ENCODE measurements at regions not wholly inside any gene's neighbourhood (a gene's known extent, or its start where the extent isn't known, plus 50 kb on each side); places are given as distances from the start of the nearest gene placed in this dataset.

DNA sequence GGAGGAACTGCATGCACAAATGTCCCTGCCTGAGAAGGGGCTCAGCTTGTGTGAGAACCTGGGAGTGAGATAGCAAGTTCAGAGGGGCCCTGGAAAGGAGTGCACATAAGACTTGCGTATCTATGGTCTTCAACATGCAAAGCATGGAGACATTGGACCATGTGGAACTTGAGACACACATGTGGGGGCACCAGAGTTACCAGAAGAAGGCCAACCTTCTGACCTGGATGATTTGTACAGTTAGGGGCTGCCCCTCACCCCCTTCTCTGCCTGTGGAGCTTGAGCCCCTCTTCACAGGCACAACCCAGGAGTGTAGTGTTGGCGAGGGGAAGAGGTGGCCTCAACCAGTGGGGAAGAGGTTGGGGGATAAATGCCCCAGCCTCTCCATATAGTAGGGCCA, 165.0 kb upstream of the ARL4C start:
- Mint-ChIP-seq H3K9me3 (ENCODE audit: unreplicated experiment) (peaks cover 27% of the 10 kb centered on the region), H3K4me3 (ENCODE audit: unreplicated experiment) (no peak overlapping the region), H3K27ac (ENCODE audit: unreplicated experiment) (no peak overlapping the region), H3K27me3 (ENCODE audit: insufficient read depth, unreplicated experiment) (no peaks in the 10 kb centered on the region), H3K36me3 (ENCODE audit: insufficient read depth, unreplicated experiment) (no peaks in the 10 kb centered on the region), H3K4me1 (ENCODE audit: low read depth, unreplicated experiment) (no peaks in the 10 kb centered on the region)
- no peaks in the 10 kb centered on the region for H3K9me3 ChIP-seq
- CTCF ChIA-PET: no interaction called here
- TF ChIP-seq CTCF (IDR thresholded peaks at IDR 0.05; ENCODE audit: insufficient read depth in 1 of 2, low read depth in 1 of 2, low read length in 1 of 2, severe bottlenecking in 1 of 2, unreplicated experiment in 1 of 2): no peak
- DNase-seq: no peak
- intact Hi-C loops (cut with micrococcal nuclease; ENCODE audit: unreplicated experiment): no loop called here
- POLR2A ChIA-PET: no interaction called here
- no peaks in the 10 kb centered on the region for H3K4me1 ChIP-seq
- no TSS peak for BruUV-seq (replicated peaks)
- no peaks in the 10 kb centered on the region for H3K36me3 ChIP-seq (ENCODE audit: control insufficient read depth, insufficient read depth, low read length)
- H3K4me3 ChIP-seq (ENCODE audit: low read depth, low read length): no peak overlapping the region
- no peaks in the 10 kb centered on the region for H3K27me3 ChIP-seq (replicated peaks; ENCODE audit: control insufficient read depth, insufficient read depth, low read length)

- Mint-ChIP-seq H3K4me1 (ENCODE audit: low read depth, unreplicated experiment) (no peaks in the 10 kb centered on the region), H3K27me3 (ENCODE audit: insufficient read depth, unreplicated experiment) (no peaks in the 10 kb centered on the region), H3K4me3 (ENCODE audit: unreplicated experiment) (no peak overlapping the region), H3K27ac (ENCODE audit: unreplicated experiment) (no peak overlapping the region), H3K36me3 (ENCODE audit: insufficient read depth, unreplicated experiment) (no peaks in the 10 kb centered on the region), H3K9me3 (ENCODE audit: unreplicated experiment) (peaks cover 24% of the 10 kb centered on the region)
- ChIA-PET POLR2A (no interaction called here), CTCF (no interaction called here)
- H3K4me1 ChIP-seq: no peaks in the 10 kb centered on the region
- BruUV-seq (replicated peaks): no TSS peak
- no peak for DNase-seq
- no peak for TF ChIP-seq CTCF (IDR thresholded peaks at IDR 0.05; ENCODE audit: insufficient read depth in 1 of 2, low read depth in 1 of 2, low read length in 1 of 2, severe bottlenecking in 1 of 2, unreplicated experiment in 1 of 2)
- no peaks in the 10 kb centered on the region for H3K9me3 ChIP-seq
- no peak overlapping the region for H3K4me3 ChIP-seq (ENCODE audit: low read depth, low read length)
- H3K27me3 ChIP-seq (replicated peaks; ENCODE audit: control insufficient read depth, insufficient read depth, low read length): no peaks in the 10 kb centered on the region
- intact Hi-C loops (cut with micrococcal nuclease; ENCODE audit: unreplicated experiment): no loop called here
- no peaks in the 10 kb centered on the region for H3K36me3 ChIP-seq (ENCODE audit: control insufficient read depth, insufficient read depth, low read length)
Measured at GRCh38 chr2:234661175-234661574, 164.3 kb upstream of the ARL4C start.

DNA sequence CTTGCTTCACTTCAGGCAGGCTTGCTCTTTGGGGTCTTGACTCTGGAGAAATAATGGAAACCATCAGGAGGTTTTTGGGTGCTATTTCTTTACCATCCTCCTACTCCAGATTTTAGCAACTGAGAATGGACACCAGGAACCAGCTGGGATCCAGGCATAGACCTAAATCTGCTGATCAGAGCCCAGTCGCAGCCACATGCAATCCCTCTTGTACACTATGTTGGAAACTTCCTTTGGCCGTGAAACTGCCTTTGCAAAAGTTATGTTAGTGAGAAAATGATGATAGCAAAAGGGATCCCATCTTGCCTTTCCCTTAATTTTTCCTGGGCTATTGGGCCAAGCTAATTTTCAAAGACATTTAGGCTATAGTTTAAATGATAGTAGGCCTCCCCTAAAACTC, 158.8 kb upstream of the ARL4C start:
- Mint-ChIP-seq H3K4me1 (ENCODE audit: low read depth, unreplicated experiment) (no peaks in the 10 kb centered on the region), H3K4me3 (ENCODE audit: unreplicated experiment) (no peak overlapping the region), H3K9me3 (ENCODE audit: unreplicated experiment) (peaks cover 9% of the 10 kb centered on the region), H3K36me3 (ENCODE audit: insufficient read depth, unreplicated experiment) (no peaks in the 10 kb centered on the region), H3K27me3 (ENCODE audit: insufficient read depth, unreplicated experiment) (no peaks in the 10 kb centered on the region), H3K27ac (ENCODE audit: unreplicated experiment) (no peak overlapping the region)
- no peak overlapping the region for H3K4me3 ChIP-seq (ENCODE audit: low read depth, low read length)
- POLR2A ChIA-PET: no interaction called here
- CTCF ChIA-PET: no interaction called here
- intact Hi-C loops (cut with micrococcal nuclease; ENCODE audit: unreplicated experiment): no loop called here
- H3K4me1 ChIP-seq: no peaks in the 10 kb centered on the region
- no TSS peak for BruUV-seq (replicated peaks)
- H3K9me3 ChIP-seq: no peaks in the 10 kb centered on the region
- DNase-seq: no peak
- no peaks in the 10 kb centered on the region for H3K36me3 ChIP-seq (ENCODE audit: control insufficient read depth, insufficient read depth, low read length)
- H3K27me3 ChIP-seq (replicated peaks; ENCODE audit: control insufficient read depth, insufficient read depth, low read length): no peaks in the 10 kb centered on the region
- no peak for TF ChIP-seq CTCF (IDR thresholded peaks at IDR 0.05; ENCODE audit: insufficient read depth in 1 of 2, low read depth in 1 of 2, low read length in 1 of 2, severe bottlenecking in 1 of 2, unreplicated experiment in 1 of 2)
